Activated CD4-positive, CD25-positive, alpha-beta regulatory T cell treated with anti-CD3 and anti-CD28 coated beads, Interleukin-2, amount 50 U/mL, for 16 hours (primary cell): ENCODE measurements at regions not wholly inside any gene's neighbourhood (a gene's known extent, or its start where the extent isn't known, plus 50 kb on each side); places are given as distances from the start of the nearest gene placed in this dataset.

Experiments used
- DNase-seq: peaks from one replicate; pipeline ENCODE4 v3.0.0-alpha.2; 2020; ENCODE audit warnings: low read depth, low spot score

DNA sequence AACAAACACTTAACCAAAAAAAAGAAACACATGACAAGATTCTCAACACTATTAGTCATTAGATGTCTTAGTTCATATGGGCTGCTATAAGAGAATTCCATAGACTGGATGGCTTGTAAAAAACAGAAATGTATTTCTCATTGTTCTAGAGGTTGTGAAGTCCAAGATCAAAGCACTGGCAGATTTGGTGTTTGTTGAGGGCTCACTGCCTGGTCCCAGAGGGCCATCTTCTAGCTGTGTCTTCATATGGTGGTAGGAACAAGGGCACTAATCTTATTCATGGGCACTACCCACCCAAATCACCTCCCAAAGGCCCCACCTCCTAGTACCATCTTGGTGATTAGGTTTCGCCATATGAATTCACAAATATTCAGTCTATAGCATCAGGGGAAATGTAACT lies 162.5 kb upstream of the SDK2 start:
- no peak for DNase-seq

- no peak for DNase-seq
Measured at GRCh38 chr17:73813201-73813600, 169.0 kb upstream of the SDK2 start.

DNA sequence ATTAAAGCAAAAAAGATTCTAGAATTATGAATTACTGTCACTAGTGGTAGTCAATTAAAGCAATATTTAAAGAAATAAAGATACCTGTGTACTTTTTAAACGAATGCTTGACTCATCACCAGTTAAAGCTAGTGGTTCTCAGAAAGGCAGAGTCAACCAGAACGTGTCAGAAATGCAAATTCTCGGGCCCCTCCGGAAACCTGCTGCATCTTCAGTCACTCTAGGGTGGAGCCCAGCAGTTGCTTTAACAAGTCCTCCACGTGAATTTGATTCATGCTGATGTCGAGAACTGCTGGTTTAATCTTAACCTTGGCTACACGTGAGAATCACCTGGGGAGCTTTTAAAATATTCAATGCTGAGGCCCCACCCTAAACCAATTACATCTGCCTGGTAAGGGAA lies 169.8 kb upstream of the SDK2 start:
- DNase-seq = no peak

- DNase-seq = no peak
Measured at GRCh38 chr17:73815474-73815873, 171.2 kb upstream of the SDK2 start.

DNA sequence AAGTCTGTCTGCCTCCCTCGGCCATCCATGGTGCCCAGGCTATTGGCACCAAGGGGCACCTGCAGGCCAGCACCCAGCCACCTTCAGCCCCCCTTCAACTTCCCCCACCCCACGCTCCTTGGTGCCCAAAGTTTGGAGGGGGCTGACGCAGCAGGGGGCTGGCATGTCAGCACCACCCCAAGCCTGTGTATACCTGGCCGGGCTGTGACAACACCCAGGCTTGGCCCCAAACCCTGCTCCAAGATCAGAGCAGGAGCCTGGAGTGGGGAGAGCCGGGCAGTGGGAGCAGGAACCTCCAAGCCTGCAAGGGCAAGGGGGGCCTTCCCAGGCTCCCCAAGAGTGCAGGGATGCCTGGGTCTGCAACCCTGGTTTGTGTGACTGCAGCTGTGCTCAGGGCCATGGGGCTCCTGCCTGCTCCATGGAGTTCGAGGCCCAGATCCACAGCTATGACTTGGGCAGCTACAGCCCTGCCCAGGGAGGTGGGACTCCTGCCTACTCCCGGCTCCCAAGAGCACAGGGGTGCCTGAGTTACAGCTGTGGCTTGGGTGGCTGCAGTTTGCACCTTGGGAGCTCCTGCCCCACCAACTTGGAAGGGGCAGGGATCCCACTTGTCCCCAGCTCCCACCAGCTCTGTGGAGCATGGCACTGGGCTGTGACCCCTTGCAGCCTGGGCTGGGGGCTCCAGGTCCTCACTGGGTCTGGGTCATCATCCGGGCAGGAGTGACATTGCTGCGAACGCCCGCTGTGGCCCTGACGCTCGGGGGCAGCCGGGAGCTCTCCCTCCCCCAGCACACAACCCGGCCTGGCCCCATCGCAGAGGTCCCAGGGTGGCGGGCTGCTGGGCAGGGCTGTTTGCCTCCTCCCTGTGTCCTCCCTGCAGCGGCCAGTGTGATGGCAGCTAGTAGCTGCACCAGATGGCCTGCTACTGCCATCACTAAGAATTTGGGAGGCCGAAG lies 175.5 kb upstream of the SDK2 start:
- DNase-seq = no peak

DNA sequence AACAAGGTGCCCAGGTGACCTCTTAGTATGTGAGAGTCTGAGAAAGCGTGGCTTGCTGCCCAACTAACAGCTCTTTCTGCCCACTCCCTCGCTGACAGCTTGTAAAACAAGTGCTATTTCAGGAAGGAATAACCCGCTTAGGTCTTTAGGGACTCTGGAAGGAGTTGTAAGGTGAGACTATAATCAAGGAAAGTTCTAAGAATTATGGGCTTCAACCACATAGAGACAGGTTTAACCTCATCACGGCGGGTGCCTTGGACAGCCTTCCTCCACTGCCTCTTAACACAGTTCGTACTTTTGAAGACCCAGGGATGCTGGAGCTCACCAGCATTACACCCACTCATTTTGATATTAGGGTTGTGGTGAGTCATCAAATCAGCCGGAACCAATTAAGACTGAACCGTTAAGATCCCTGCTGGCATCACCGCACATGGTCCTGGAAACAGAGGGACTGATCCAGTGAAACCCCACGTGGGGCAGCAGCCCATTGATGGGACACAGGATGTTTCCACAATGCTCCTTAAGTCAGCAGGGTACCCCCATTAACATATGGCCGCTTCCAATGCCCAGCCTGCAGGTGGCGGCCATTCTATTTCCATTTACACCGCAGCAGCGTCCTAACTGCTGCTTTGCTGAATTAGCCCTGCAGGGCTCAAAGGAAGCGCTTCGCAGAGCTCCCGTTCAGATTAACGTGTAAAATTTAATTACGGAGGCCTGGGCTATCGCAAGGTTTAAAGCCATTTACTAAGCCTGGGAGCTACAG lies 176.6 kb upstream of the SDK2 start:
- no peak for DNase-seq

DNA sequence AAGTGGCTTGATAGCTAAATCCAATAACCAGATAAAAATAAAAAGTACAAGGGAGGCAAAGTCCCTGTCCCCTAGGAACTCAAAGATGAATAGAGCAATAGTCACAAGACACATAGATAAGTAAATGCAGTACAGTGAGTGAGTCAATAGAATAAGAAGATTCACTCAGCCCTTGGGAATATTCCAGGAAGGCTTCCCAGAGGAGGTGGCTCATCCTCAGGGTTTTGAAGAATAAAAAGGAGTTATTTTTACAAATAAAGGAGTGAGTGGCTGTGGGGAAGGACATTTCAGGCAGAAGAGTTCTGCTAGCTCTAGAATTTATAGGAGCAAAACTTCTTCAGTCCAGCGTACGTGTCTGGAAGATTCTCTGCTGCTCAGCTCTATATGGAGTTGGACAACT lies 177.4 kb upstream of the SDK2 start:
- no peak for DNase-seq

DNA sequence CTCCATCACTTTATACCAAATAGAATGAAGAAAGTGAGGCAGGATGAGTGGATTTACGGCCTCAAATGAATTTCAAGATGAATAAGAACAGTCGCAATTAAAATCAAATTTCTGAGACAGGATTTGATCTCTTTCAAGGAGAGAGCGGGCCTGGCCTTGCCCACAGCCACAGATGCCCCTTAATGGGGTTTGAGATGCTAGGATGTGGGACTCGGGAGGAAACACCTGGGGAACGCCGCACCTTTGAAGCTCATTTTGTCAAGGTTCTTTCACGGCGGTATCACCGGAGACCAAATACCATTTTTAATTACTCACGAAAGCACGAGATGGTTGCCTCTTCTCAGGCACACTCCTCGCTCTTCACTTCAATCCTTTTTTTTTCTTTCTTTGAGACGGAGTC lies 178.1 kb upstream of the SDK2 start:
- no peak for DNase-seq

DNA sequence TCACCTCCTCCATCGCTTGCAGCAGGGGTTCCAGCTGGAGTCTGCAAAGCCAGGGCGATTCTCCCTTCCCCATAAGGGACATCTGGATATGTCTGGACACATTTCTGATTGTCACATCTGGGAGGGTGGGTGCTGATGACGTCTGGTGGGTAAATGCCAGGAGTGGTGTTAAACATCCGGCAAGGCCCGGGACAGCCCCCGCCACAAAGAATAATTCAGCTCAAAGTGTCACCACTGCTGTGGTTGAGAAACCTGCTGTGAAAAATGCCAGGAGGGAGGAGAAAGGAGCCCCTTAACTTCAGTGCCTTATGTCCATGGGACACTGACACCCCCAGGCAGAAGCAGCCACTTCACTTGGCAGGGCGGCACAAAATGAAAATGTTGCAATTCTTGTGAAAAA lies 179.4 kb upstream of the SDK2 start:
- no peak for DNase-seq

GRCh38 chr17:73824321-73824720 lies 180.1 kb upstream of the SDK2 start:
- DNase-seq = no peak

DNA sequence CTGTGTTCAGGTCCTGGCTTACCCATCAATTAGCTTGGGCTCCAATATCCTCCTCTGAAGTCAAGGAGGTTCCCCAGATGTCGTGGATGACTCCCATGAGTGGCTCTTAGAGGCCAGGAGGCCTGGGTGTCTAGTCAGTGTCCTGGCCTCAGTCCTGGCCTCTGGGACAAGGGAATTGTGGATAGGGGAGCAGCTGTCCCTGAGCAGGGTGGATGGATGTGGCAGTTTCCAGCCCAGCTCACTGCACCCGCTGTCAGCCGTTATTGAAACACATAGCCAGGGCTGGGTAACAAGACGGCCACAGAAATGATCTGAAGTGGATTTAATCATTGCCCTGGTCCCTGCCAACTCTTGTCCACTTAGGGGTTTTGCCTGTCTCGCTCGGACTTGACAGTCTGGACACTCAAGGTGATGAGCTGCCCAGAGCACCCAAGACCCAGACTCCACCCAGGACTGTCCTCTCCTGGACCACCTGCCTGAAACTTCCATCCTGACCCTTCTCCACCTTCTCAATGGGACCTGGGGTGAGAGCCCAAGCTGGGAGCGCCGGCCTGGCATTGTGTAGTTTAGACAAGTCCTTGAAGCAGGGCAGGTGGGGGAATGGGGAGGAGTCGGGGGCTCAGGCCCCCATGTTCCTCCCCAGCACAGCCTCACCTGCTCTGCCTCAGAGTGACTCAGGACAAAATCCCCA lies 182.1 kb upstream of the SDK2 start:
- no peak for DNase-seq

GRCh38 chr17:73826872-73827228 lies 182.6 kb upstream of the SDK2 start:
- DNase-seq = no peak

- DNase-seq = no peak
Measured at GRCh38 chr17:73827627-73828291, 183.5 kb upstream of the SDK2 start.

DNA sequence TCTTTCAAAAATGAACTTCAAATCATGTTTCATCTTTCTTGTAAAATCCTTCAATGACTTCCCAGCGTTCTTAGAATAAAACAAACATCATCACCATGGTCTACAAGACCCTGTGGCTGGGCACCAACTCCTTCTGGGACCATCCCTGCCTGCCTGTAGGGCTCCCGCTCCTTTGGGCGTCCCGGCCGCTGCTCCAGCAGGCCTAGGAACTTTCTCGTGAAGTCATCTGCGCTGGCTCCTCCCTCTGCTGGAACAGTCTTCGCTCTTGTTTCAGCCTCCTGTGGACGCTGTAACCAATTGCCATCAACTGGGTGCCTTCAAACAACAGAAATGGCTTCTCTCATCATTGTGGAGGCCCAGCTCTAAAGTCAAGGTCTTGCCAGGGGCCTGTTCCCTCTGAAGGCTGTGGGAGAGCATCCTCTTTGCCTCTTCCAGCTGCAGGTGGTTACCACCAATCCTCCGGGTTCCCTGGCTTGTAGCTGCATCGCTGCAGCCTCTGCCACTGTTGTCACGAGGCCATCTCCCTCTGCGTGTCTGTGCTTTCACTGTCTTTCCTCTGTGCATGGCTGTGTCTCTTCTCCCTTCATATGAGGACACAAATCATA lies 185.5 kb upstream of the SDK2 start:
- no peak for DNase-seq

DNA sequence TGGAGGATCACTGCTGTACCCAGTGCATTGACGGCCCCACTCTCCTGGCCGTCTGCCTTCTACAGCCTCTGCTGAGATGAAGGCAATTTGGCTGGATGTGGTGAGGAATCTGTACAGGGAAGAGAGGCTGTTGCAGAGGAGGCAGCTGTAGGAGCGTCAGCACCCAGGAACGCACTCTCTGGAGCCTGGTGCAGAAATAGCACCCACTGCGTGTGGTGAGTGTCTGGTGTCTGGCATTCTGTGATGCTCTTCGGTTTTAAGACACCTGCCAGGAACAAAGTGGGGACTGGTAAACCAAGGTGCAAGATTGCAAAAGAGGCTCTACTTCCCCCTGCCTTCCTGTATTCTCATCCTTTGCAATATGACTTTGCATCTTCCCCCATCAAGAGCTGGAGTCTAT lies 187.5 kb upstream of the SDK2 start:
- DNase-seq = no peak

DNA sequence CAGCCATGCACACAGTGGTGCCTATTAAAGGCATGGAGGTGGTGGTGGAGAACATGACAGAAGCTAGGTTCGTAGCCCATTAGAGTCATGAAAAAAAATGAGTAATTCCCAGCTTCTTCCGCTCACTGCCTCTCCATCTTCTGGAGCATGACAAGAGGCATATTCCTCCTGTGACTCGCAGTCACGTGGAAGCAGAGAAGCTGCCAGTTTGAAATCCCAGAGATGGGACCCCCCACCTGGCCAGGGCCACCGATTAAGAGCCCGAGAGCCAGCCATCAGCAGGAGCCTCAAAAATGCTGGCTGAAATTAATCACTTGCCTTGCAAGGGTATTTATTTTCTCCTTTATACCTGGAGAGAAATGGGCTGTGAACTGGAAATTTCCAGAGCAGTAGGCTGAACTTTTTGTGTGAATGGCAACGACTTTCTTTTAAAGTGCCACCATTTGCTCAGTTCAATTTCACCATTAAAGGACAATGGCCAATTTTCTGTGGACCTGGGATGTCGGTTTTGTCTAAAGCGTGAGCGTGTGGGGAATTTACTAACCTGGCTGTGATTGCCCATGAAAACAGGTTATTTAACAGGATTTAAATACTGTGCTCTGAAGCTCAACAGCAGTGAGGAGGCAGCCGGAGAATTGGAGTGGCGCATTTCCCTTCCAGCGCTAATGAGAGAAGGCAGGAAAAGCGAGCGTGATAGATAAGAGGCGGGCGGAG lies 189.7 kb upstream of the SDK2 start:
- no peak for DNase-seq

GRCh38 chr17:73834684-73835343 lies 190.6 kb upstream of the SDK2 start:
- no peak for DNase-seq

DNA sequence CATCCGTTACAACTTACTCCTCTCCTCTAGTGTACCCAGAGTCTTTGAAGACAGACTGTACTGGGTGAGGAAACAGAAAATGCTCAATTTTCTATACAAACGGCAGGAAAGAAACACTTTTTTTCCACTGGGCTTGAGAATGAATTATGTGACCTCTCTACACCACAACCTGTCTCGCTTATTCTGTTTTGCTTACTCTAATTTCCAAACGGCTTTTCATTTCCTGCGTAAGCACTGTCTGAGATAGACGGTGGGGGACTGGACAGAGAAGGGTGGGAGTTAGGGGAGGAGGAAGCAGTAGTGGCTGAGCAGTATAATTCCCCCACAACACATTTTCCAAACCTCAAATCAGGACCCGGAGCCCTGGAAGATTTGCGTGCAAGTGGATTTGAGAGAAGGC lies 191.4 kb upstream of the SDK2 start:
- DNase-seq = no peak

- no peak for DNase-seq
Measured at GRCh38 chr17:73838815-73839214, 194.6 kb upstream of the SDK2 start.

DNA sequence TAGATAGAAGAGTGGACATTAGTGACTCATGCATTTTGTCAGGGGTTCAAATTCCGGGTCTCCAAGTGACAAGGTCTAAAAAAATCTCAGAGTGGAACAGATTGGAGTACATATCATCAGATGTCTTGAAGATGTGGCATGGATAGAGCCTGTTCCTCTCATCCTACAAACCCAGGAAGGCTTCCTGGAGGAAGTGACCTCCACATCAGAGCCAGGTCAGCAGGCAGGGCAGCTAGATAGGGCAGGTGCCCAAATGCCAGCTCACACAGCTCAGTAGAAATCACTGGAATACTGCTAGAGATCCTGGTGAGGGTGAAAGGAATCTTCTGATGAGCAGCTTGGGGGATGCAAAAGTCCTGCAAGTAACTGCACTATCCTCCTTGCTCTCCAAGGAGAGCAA lies 196.6 kb upstream of the SDK2 start:
- no peak for DNase-seq
